ENCODE measurements at regions not wholly inside any gene's neighbourhood (a gene's known extent, or its start where the extent isn't known, plus 50 kb on each side); places are given as distances from the start of the nearest gene placed in this dataset.

- no peak overlapping the region for H3K4ac ChIP-seq (ENCODE audit: low read depth, low read length)
- no peaks in the 10 kb centered on the region for H4K20me1 ChIP-seq (ENCODE audit: control insufficient read depth, insufficient read depth, insufficient read length)
- Mint-ChIP-seq H3K27me3 (ENCODE audit: low read depth) (no peaks in the 10 kb centered on the region), H3K4me3 (no peak overlapping the region), H3K9me3 (peaks cover 1 to 2% of the 10 kb centered on the region in 2 experiments), H3K36me3 (ENCODE audit: insufficient read depth in 1 of 3, low read depth in 3 of 3) (peaks cover 2 to 6% (median 5%) of the 10 kb centered on the region in 3 experiments; a peak in 5 of 7 replicates), H3K4me1 (no peaks in the 10 kb centered on the region), H3K27ac (no peak overlapping the region)
- no peak overlapping the region for H4K91ac ChIP-seq (ENCODE audit: insufficient read length, low read depth, low read length)
- no peak overlapping the region for H2BK12ac ChIP-seq (ENCODE audit: insufficient read length, low read depth, low read length)
- H3K9me3 ChIP-seq (ENCODE audit: control insufficient read depth, low read depth, low read length) = no peaks in the 10 kb centered on the region
- H3K23ac ChIP-seq (ENCODE audit: insufficient read length, low read depth, low read length) = no peak overlapping the region
- H2AK5ac ChIP-seq (ENCODE audit: insufficient read length, low read length) = no peak overlapping the region
- H2BK15ac ChIP-seq (ENCODE audit: low read depth, low read length) = no peak overlapping the region
- H3K4me1 ChIP-seq (ENCODE audit: insufficient read depth, low read length) = no peaks in the 10 kb centered on the region
- no peak overlapping the region for H2BK20ac ChIP-seq (ENCODE audit: low read depth, low read length, poor library complexity, severe bottlenecking)
- no peak for DNase-seq
- H4K5ac ChIP-seq (ENCODE audit: insufficient read length, low read depth, low read length) = no peak overlapping the region
- TF ChIP-seq CTCF (conservative IDR thresholded peaks at IDR 0.05) = no peak
- H3K23me2 ChIP-seq (ENCODE audit: insufficient read length, low read depth, low read length, poor library complexity, severe bottlenecking) = no peaks in the 10 kb centered on the region
- no peak overlapping the region for H3T11ph ChIP-seq (ENCODE audit: low read length)
- no peak overlapping the region for H3K27ac ChIP-seq (ENCODE audit: insufficient read length, low read depth, low read length)
- H2BK120ac ChIP-seq (ENCODE audit: low read depth, low read length, poor library complexity, severe bottlenecking) = no peak overlapping the region
- H3K9ac ChIP-seq (ENCODE audit: extremely low read depth, insufficient read length, low read length) = no peak overlapping the region
- H2AFZ ChIP-seq (ENCODE audit: low read length) = no peak overlapping the region
- H2BK5ac ChIP-seq (ENCODE audit: insufficient read length, low read length) = no peak overlapping the region
- H3K4me2 ChIP-seq (ENCODE audit: insufficient read depth, insufficient read length, low read length) = no peak overlapping the region
- no peak overlapping the region for H4K8ac ChIP-seq (replicated peaks; ENCODE audit: insufficient read length, low read depth, low read length)
- H3K14ac ChIP-seq (ENCODE audit: insufficient read depth, low read length) = no peak overlapping the region
- H3K18ac ChIP-seq (ENCODE audit: insufficient read length, low read depth, low read length) = no peak overlapping the region
- H3K56ac ChIP-seq (ENCODE audit: insufficient read length, low read depth, low read length) = no peak overlapping the region
- H3K79me1 ChIP-seq (ENCODE audit: insufficient read depth, low read depth, low read length, poor library complexity, severe bottlenecking) = no peaks in the 10 kb centered on the region
- H3K79me2 ChIP-seq (ENCODE audit: insufficient read depth, low read length) = no peaks in the 10 kb centered on the region
- no peaks in the 10 kb centered on the region for H3K27me3 ChIP-seq (ENCODE audit: insufficient read depth, low read length)
Observed at GRCh38 chr3:77947671-77948070, 907.8 kb downstream of the ROBO2 start.
